Ishikawa (cell line): ENCODE measurements at regions not wholly inside any gene's neighbourhood (a gene's known extent, or its start where the extent isn't known, plus 50 kb on each side); places are given as distances from the start of the nearest gene placed in this dataset.

Source experiments
- CEBPB ChIP-seq: IDR thresholded peaks from 2 replicates; pipeline ENCODE4 v1.6.1; 2012
- CREB1 ChIP-seq: IDR thresholded peaks from 2 replicates; pipeline ENCODE4 v1.6.1; 2012; ENCODE audit warnings: low read depth
- EGR1 ChIP-seq: IDR thresholded peaks from 2 replicates; pipeline ENCODE4 v1.6.1; 2012
- EP300 ChIP-seq: IDR thresholded peaks from 2 replicates; pipeline ENCODE4 v1.6.1; 2012; ENCODE audit warnings: borderline replicate concordance
- FOXM1 ChIP-seq: IDR thresholded peaks from 2 replicates; pipeline ENCODE4 v1.6.1; 2012; ENCODE audit warnings: low read depth, borderline replicate concordance
- NFIC ChIP-seq: IDR thresholded peaks from 2 replicates; pipeline ENCODE4 v1.6.1; 2012
- RAD21 ChIP-seq: IDR thresholded peaks from 2 replicates; pipeline ENCODE4 v1.6.1; 2012; ENCODE audit warnings: low read depth
- TAF1 ChIP-seq: IDR thresholded peaks from 2 replicates; pipeline ENCODE4 v1.6.1; 2012; ENCODE audit warnings: low read depth, mild to moderate bottlenecking
- TCF12 ChIP-seq: IDR thresholded peaks from 2 replicates; pipeline ENCODE4 v1.6.1; 2012; ENCODE audit warnings: low read depth
- TEAD4 ChIP-seq: IDR thresholded peaks from 2 replicates; pipeline ENCODE4 v1.6.1; 2012
- YY1 ChIP-seq: IDR thresholded peaks from 2 replicates; pipeline ENCODE4 v1.6.1; 2012; ENCODE audit warnings: low read depth
- ZBTB7A ChIP-seq: IDR thresholded peaks from 2 replicates; pipeline ENCODE4 v1.6.1; 2012; ENCODE audit warnings: low read depth
- TF ChIP-seq, protein P1 (sequence below): IDR thresholded peaks from 2 replicates; pipeline ENCODE4 v1.6.1; 2012
- TF ChIP-seq, protein P2 (sequence below): IDR thresholded peaks from 2 replicates; pipeline ENCODE4 v1.6.1; 2012; ENCODE audit warnings: low read depth, mild to moderate bottlenecking
- TF ChIP-seq, protein P3 (sequence below): IDR thresholded peaks from 2 replicates; pipeline ENCODE4 v1.6.1; 2012

DNA sequence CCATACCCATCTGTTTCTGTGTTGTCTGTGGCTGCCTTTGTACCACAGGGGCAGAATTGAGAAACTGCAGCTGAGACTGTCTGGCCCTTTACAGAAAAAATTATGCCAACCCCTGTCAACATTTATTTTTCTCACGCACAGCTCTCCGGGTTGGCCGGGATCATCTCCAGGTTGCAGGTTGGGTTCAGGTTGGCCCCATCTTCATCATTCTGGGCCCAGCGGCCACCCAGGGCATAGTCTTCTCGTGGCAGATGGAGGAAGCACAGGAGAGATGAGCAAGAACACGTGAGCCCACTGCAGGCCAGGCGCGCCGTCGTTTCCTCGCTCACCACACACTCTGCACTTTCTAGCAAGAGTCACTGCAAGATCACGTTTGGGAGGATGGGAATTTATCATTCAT is 66.1 kb upstream of the SEC14L1 start:
- TF ChIP-seq RAD21 (no peak), TCF12 (no peak), YY1 (no peak), CEBPB (no peak), TAF1 (no peak)

DNA sequence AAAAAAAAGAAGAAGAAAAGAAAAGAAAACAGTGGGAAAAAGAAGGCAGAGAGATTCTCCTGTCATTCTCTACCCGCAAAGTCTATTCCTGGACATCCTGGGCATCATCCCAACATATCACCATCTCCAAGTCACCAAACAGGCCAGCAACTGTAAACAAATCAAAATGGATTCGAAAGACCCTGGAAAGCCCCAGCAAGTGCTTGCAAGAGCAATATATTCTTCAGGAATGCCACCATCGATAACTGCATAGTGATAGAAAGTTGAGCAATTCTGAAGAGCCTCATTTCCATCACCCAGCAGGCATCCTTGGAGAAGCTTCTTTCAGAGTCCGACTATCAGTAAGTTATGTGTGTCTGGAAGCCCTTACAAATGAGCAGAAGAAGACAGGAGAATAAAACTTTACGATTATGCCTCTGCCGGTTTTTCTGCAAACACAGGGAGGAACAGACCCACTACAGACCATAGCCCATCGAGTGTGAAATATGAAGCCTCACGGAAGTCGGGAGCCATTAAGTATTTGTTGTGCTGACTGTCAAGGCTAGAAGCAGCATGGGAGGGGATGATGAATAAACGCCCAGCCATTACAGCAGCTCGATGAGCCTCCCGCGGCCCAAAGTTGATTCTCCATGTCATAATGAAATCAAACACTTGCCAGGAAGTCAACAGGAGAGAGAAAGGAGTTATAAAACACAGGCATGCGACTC is 64.5 kb upstream of the SEC14L1 start:
- TF ChIP-seq RAD21, result no peak
- TF ChIP-seq CREB1, result no peak
- TF ChIP-seq NFIC, result no peak
- TF ChIP-seq EGR1, result no peak
- TF ChIP-seq TCF12, result no peak
- TF ChIP-seq YY1, result no peak
- no peak for TF ChIP-seq CEBPB
- TF ChIP-seq TAF1, result no peak
- TF ChIP-seq, protein P1, sequence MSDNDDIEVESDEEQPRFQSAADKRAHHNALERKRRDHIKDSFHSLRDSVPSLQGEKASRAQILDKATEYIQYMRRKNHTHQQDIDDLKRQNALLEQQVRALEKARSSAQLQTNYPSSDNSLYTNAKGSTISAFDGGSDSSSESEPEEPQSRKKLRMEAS, result no peak
- TF ChIP-seq EP300, result no peak
- TF ChIP-seq, protein P2, sequence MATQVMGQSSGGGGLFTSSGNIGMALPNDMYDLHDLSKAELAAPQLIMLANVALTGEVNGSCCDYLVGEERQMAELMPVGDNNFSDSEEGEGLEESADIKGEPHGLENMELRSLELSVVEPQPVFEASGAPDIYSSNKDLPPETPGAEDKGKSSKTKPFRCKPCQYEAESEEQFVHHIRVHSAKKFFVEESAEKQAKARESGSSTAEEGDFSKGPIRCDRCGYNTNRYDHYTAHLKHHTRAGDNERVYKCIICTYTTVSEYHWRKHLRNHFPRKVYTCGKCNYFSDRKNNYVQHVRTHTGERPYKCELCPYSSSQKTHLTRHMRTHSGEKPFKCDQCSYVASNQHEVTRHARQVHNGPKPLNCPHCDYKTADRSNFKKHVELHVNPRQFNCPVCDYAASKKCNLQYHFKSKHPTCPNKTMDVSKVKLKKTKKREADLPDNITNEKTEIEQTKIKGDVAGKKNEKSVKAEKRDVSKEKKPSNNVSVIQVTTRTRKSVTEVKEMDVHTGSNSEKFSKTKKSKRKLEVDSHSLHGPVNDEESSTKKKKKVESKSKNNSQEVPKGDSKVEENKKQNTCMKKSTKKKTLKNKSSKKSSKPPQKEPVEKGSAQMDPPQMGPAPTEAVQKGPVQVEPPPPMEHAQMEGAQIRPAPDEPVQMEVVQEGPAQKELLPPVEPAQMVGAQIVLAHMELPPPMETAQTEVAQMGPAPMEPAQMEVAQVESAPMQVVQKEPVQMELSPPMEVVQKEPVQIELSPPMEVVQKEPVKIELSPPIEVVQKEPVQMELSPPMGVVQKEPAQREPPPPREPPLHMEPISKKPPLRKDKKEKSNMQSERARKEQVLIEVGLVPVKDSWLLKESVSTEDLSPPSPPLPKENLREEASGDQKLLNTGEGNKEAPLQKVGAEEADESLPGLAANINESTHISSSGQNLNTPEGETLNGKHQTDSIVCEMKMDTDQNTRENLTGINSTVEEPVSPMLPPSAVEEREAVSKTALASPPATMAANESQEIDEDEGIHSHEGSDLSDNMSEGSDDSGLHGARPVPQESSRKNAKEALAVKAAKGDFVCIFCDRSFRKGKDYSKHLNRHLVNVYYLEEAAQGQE, result no peak
- TF ChIP-seq FOXM1, result no peak
- TF ChIP-seq, protein P3, sequence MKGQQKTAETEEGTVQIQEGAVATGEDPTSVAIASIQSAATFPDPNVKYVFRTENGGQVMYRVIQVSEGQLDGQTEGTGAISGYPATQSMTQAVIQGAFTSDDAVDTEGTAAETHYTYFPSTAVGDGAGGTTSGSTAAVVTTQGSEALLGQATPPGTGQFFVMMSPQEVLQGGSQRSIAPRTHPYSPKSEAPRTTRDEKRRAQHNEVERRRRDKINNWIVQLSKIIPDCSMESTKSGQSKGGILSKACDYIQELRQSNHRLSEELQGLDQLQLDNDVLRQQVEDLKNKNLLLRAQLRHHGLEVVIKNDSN, result no peak

DNA sequence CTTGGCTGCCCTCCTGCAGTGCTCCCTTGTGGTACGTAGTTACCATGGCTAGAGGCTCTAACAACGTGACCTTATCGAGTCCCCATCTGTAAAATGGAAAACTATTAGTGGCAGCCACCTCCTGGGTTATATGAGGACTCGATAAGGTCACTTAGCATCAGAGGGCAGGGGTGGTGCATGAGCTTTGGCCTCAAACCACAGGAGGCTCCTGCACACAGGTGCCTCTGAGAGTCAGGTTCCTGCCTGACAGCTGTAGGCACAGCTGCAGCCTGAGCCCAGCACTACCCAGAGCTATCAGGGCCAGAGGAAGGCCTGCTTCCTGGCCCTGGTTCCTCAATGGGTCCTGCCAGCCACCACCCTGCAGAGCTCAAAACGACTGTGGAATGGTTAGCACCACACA is 57.2 kb upstream of the SEC14L1 start:
- TF ChIP-seq, protein P2, result no peak
- no peak for TF ChIP-seq CREB1
- TF ChIP-seq YY1, result no peak
- TF ChIP-seq NFIC, result no peak
- TF ChIP-seq RAD21, result no peak
- TF ChIP-seq EGR1, result no peak
- TF ChIP-seq, protein P3, result no peak
- no peak for TF ChIP-seq CEBPB
- TF ChIP-seq ZBTB7A, result no peak
- TF ChIP-seq, protein P1, result no peak
- no peak for TF ChIP-seq FOXM1
- TF ChIP-seq TCF12, result no peak
- TF ChIP-seq TEAD4, result no peak
- no peak for TF ChIP-seq EP300
- TF ChIP-seq TAF1, result no peak

DNA sequence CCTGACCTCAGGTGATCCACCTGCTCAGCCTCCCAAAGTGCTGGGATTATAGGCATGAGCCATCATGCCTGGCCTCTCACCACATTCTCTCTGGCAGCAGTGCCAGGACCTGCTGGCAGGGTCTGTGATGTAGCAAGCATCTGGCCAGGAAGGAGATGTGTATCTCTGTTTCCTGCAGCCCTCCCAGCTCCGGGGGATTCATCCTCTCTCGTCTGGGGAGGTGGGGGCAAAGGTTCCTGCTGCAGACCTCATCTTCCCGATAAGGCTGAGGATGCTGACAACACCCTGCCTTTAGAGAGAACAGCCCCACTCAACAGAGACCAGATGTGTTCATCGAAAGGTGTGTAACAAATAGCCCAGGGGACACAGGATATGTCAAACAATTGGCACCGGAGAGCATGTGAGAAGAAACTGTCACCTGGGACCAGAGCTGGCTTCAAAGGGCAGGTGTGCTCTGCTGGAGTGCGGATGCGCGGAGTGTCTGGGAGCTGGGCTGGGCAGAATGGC is 54.8 kb upstream of the SEC14L1 start:
- TF ChIP-seq YY1, result no peak
- no peak for TF ChIP-seq EP300
- TF ChIP-seq TEAD4, result no peak
- TF ChIP-seq TCF12, result no peak
- no peak for TF ChIP-seq EGR1
- TF ChIP-seq NFIC, result no peak
- TF ChIP-seq, protein P2, result no peak
- no peak for TF ChIP-seq FOXM1
- TF ChIP-seq, protein P1, result no peak
- TF ChIP-seq TAF1, result no peak
- no peak for TF ChIP-seq RAD21
- TF ChIP-seq CEBPB, result no peak
- TF ChIP-seq ZBTB7A, result no peak
